Right lobe of liver (tissue), 6 donors: ENCODE measurements at regions not wholly inside any gene's neighbourhood (a gene's known extent, or its start where the extent isn't known, plus 50 kb on each side); places are given as distances from the start of the nearest gene placed in this dataset.

Experiments
- ATAC-seq, 4 donors: fragments of 200-7000 bp; cut with Tn5 transposase; one replicate each; pipeline ENCODE4 v1.9.1; 2020; ENCODE audit warnings: mild to moderate bottlenecking in 4 of 4, moderate library complexity in 4 of 4
- DNase-seq, 3 donors: peaks; one replicate each; pipeline ENCODE4 v3.0.0-alpha.2; 2020
- H3K27ac ChIP-seq, 3 donors: fragments of 200-600 bp; one replicate each; pipeline ENCODE4 v1.8.0; 2022
- H3K27me3 ChIP-seq, 2 donors: fragments of 200-600 bp; one replicate each; pipeline ENCODE4 v1.8.0; 2022
- H3K36me3 ChIP-seq, 4 donors: fragments of 200-600 bp; sonication (generic) in 1 of 4; one replicate each; pipeline versions ENCODE4 v1.5.1 to v1.8.0; 2017 to 2022; ENCODE audit warnings: control low read depth in 1 of 4
- H3K4me1 ChIP-seq, 4 donors: fragments of 200-600 bp; sonication (generic) in 1 of 4; one replicate each; pipeline versions ENCODE4 v1.5.1 to v1.8.0; 2017 to 2022; ENCODE audit warnings: control low read depth in 1 of 4
- H3K4me3 ChIP-seq, 3 donors: fragments of 200-600 bp; one replicate each; pipeline ENCODE4 v1.8.0; 2022
- H3K9me3 ChIP-seq, 4 donors: fragments of 200-600 bp; sonication (generic) in 1 of 4; one replicate each; pipeline versions ENCODE4 v1.5.1 to v1.8.0; 2017 to 2022; ENCODE audit warnings: control low read depth in 1 of 4
- CTCF ChIP-seq, 4 donors: fragments of 200-600 bp in 3 of 4; fragments of 450-650 bp in 1 of 4; IDR thresholded peaks; one replicate each; pipeline versions ENCODE4 v1.5.1 to v1.8.0; 2016 to 2022; ENCODE audit warnings: antibody characterized with exemption in 4 of 4, mild to moderate bottlenecking in 2 of 4
- POLR2A ChIP-seq: fragments of 450-650 bp; IDR thresholded peaks from one replicate; pipeline ENCODE4 v1.6.1; 2017; ENCODE audit warnings: antibody characterized with exemption, mild to moderate bottlenecking
- WGBS: methylation state at CpG from one replicate; pipeline ENCODE4 v1.1.6; 2018; ENCODE audit warnings: low coverage, low lambda C conversion rate; ENCODE audit not compliant: insufficient coverage; ENCODE audit errors: missing lambda C conversion rate; 5-methylcytosine and 5-hydroxymethylcytosine counted together
- intact Hi-C, 2 donors: fragments of 100-400 bp; cut with DNase I; formaldehyde crosslinking; loops; one replicate each; pipeline versions ENCODE4 v1.11.2 to v1.14.1; 2022
- donor health status: DM: no; HTN: yes; CAD: no.
- donor health status: DM: no; HTN: no; CAD: no.
- donor health status: DM: no; HTN: no; CAD: no.
- donor health status: DM: no; HTN: yes; CAD: no.
- donor health status: DM: no; HTN: yes; CAD: no.

- Histone ChIP-seq H3K36me3 (no peaks in the 10 kb centered on the region), H3K9me3 (no peaks in the 10 kb centered on the region), H3K27me3 (no peaks in the 10 kb centered on the region), H3K4me1 (no peaks in the 10 kb centered on the region), H3K4me3 (no peak overlapping the region), H3K27ac (no peak overlapping the region)
- intact Hi-C loops: no loop called here
- DNase-seq (no peak), ATAC-seq (peak in 2 of 4 donors; percentile 22 to 54)
- TF ChIP-seq POLR2A (no peak), CTCF (IDR thresholded peaks at IDR 0.05) (no peak)
- 25% methylated on average over 1 of the region's 5 CpGs for WGBS
Observed at GRCh38 chr6:148239215-148239614, 103.4 kb upstream of the SASH1 start.

DNA sequence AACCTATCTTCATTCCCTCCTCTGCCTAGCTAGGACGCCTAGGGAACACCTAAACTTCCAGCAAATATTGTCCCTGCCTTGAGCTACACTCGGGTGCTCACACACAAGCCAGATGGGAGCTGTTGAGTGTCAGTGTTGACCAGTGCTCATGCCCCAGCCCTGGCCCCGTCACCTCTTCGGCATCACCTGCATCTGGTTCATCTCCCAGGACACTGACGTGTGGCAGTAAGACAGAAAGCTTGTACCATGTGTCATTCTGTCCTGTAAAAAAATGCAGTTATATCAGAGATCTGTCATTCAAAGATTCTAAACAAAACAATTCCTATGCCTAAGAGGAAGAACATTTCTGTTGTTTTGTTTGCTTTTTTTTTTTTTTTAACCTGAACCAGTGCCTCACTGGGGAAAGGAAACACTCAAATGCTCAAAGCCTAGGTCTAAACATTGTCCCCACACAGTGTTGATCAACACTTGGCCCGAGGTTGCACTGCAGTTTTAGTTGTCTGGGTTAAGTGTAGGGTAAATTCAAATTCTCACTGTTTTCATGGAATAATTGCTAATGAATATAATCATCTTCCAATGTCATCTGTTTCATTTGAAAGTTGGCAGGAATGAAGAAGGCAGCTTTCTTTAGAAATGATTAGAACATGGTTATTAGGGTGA is 102.7 kb upstream of the SASH1 start:
- intact Hi-C loops: no loop called here
- TF ChIP-seq POLR2A (no peak), CTCF (IDR thresholded peaks at IDR 0.05) (no peak)
- H3K36me3 ChIP-seq: no peaks in the 10 kb centered on the region
- H3K4me3 ChIP-seq: no peak overlapping the region
- WGBS: 62% methylated on average over 6 of the region's 6 CpGs
- ATAC-seq (no peak), DNase-seq (no peak)
- H3K4me1 ChIP-seq: no peaks in the 10 kb centered on the region
- no peaks in the 10 kb centered on the region for H3K9me3 ChIP-seq
- no peak overlapping the region for H3K27ac ChIP-seq
- H3K27me3 ChIP-seq: no peaks in the 10 kb centered on the region

GRCh38 chr6:148240461-148240840 is 102.2 kb upstream of the SASH1 start:
- no peaks in the 10 kb centered on the region for H3K36me3 ChIP-seq
- no peaks in the 10 kb centered on the region for H3K9me3 ChIP-seq
- 63% methylated on average over 6 of the region's 6 CpGs for WGBS
- intact Hi-C loops: no loop called here
- no peak for ATAC-seq
- DNase-seq: no peak
- H3K4me3 ChIP-seq: no peak overlapping the region
- H3K4me1 ChIP-seq: no peaks in the 10 kb centered on the region
- no peak for TF ChIP-seq CTCF (IDR thresholded peaks at IDR 0.05)
- TF ChIP-seq POLR2A: no peak
- no peak overlapping the region for H3K27ac ChIP-seq
- H3K27me3 ChIP-seq: no peaks in the 10 kb centered on the region

- H3K27me3 ChIP-seq: no peaks in the 10 kb centered on the region
- ATAC-seq (no peak), DNase-seq (no peak)
- H3K4me1 ChIP-seq: no peaks in the 10 kb centered on the region
- no peak for TF ChIP-seq CTCF (IDR thresholded peaks at IDR 0.05)
- TF ChIP-seq POLR2A: no peak
- intact Hi-C loops: no loop called here
- no peaks in the 10 kb centered on the region for H3K36me3 ChIP-seq
- H3K4me3 ChIP-seq: no peak overlapping the region
- WGBS: 54% methylated on average over 3 of the region's 3 CpGs
- no peak overlapping the region for H3K27ac ChIP-seq
- H3K9me3 ChIP-seq: no peaks in the 10 kb centered on the region
Observed at GRCh38 chr6:148240861-148241477, 101.7 kb upstream of the SASH1 start.
